ENCODE measurements at regions not wholly inside any gene's neighbourhood (a gene's known extent, or its start where the extent isn't known, plus 50 kb on each side); places are given as distances from the start of the nearest gene placed in this dataset.

DNA sequence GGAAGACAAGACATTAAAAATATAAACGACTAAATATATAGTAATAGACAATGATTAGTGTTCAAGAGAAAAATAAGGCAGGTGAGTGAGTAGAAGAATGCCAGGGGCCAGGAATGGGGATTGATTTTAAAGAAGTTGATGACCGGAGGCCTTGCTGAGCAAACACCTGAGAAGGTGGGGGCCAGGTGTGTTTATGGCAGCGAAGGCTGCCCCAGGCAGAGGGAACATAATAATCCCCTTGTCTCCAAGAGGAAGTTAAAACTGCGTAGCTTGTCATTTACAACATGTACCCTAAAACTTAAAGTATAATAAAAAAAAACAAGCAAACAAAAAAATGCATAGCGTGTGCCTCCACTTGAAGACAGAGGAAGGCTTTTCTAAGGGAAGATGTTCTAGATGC is 220.3 kb downstream of the URB2 start:
- H3K9me2 ChIP-seq, result no peaks in the 10 kb centered on the region
- TF ChIP-seq FOXJ3 (CRISPR knock-in tag; IDR thresholded peaks at IDR 0.05) (no peak), CHD2 (IDR thresholded peaks at IDR 0.05; ENCODE audit: low read length, partially characterized antibody) (no peak), JUND (IDR thresholded peaks at IDR 0.05) (no peak)
- TF ChIP-seq, protein P1, sequence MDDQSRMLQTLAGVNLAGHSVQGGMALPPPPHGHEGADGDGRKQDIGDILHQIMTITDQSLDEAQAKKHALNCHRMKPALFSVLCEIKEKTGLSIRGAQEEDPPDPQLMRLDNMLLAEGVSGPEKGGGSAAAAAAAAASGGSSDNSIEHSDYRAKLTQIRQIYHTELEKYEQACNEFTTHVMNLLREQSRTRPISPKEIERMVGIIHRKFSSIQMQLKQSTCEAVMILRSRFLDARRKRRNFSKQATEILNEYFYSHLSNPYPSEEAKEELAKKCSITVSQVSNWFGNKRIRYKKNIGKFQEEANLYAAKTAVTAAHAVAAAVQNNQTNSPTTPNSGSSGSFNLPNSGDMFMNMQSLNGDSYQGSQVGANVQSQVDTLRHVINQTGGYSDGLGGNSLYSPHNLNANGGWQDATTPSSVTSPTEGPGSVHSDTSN (IDR thresholded peaks at IDR 0.05), result no peak
- TF ChIP-seq, protein P2, sequence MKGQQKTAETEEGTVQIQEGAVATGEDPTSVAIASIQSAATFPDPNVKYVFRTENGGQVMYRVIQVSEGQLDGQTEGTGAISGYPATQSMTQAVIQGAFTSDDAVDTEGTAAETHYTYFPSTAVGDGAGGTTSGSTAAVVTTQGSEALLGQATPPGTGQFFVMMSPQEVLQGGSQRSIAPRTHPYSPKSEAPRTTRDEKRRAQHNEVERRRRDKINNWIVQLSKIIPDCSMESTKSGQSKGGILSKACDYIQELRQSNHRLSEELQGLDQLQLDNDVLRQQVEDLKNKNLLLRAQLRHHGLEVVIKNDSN (IDR thresholded peaks at IDR 0.05; ENCODE audit: borderline replicate concordance, low read depth), result no peak
- TF ChIP-seq, protein P3, sequence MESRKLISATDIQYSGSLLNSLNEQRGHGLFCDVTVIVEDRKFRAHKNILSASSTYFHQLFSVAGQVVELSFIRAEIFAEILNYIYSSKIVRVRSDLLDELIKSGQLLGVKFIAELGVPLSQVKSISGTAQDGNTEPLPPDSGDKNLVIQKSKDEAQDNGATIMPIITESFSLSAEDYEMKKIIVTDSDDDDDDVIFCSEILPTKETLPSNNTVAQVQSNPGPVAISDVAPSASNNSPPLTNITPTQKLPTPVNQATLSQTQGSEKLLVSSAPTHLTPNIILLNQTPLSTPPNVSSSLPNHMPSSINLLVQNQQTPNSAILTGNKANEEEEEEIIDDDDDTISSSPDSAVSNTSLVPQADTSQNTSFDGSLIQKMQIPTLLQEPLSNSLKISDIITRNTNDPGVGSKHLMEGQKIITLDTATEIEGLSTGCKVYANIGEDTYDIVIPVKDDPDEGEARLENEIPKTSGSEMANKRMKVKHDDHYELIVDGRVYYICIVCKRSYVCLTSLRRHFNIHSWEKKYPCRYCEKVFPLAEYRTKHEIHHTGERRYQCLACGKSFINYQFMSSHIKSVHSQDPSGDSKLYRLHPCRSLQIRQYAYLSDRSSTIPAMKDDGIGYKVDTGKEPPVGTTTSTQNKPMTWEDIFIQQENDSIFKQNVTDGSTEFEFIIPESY (IDR thresholded peaks at IDR 0.05; ENCODE audit: borderline replicate concordance, low read depth), result no peak
- H3K27me3 ChIP-seq (ENCODE audit: insufficient read depth), result no peaks in the 10 kb centered on the region
- H3F3A ChIP-seq (replicated peaks; ENCODE audit: insufficient read depth), result no peaks in the 10 kb centered on the region
- no peak overlapping the region for H2AFZ ChIP-seq (ENCODE audit: low read depth)
- no peak for DNase-seq
- H3K79me2 ChIP-seq (ENCODE audit: insufficient read depth), result no peaks in the 10 kb centered on the region
- H3K4me3 ChIP-seq (ENCODE audit: low read depth in 2 of 2, low read length in 1 of 2), result no peak overlapping the region
- CTCF ChIA-PET, result no interaction called here
- H3K4me1 ChIP-seq (ENCODE audit: control insufficient read depth in 1 of 2, insufficient read depth in 2 of 2, low read depth in 1 of 2, low read length in 1 of 2), result peaks cover 0 to 5% of the 10 kb centered on the region in 2 experiments; a peak in 1 of 4 replicates
- no peaks in the 10 kb centered on the region for H4K20me1 ChIP-seq (ENCODE audit: insufficient read depth)
- H3K9me3 ChIP-seq, result no peaks in the 10 kb centered on the region
- no peaks in the 10 kb centered on the region for H3K36me3 ChIP-seq (replicated peaks in 1 of 2; ENCODE audit: control insufficient read depth in 1 of 2, insufficient read depth in 2 of 2, low read length in 1 of 2)
- 49% methylated on average over 5 of the region's 5 CpGs for WGBS (ENCODE audit: low lambda C conversion rate)
- POLR2A ChIA-PET, result no interaction called here
- no peak overlapping the region for H3K27ac ChIP-seq (ENCODE audit: low read depth in 2 of 2, low read length in 1 of 2)
- H3K9ac ChIP-seq, result no peak overlapping the region
- no peak overlapping the region for H3K4me2 ChIP-seq

DNA sequence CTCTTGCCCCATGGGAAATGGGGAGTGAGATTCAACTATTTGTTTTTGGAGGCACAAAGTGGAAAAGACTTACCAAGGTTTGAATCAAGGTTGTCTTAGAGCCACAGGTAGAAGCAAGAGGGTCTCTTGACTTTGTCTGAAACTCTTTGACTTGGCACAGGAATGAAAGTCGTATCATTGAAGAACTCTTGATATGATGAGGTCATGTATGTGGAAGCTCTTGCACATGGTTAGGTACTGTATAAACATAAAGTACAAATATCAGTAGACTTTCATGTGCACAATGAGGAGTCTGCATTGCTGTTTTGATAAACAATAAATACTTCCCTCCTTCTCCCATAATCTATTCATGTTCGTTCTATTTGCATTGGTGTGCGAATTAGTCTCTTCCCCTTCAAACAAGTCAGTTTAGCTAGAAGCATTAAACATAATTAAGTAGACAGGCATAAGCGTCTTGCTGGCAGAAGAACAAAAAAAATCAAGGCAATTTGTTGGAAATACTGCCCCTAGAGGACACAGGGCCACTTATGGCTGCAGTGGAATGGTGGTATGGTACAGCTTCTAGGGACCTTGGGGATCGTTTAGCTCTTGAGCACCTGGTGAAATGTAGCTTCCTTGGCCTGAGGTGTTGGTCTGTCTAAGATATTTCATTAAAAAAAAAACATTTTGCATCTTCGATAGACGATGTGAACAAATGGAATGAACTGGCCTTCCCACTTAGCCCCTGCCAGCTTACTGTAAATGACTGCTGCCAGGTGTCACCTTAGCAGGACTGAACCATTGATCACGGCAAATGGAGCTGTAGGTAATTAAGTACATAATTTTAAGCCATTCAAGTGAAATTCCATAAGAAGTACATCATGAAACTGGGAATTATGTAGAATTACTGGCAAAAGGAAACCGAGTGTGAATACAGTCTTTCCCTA is 218.0 kb upstream of the GALNT2 start:
- DNase-seq, result peak; percentile 48
- Histone ChIP-seq H3K9me2 (no peaks in the 10 kb centered on the region), H3K27me3 (ENCODE audit: insufficient read depth) (no peaks in the 10 kb centered on the region), H3K36me3 (replicated peaks in 1 of 2; ENCODE audit: control insufficient read depth in 1 of 2, insufficient read depth in 2 of 2, low read length in 1 of 2) (no peaks in the 10 kb centered on the region), H3K27ac (ENCODE audit: low read depth in 2 of 2, low read length in 1 of 2) (no peak overlapping the region), H2AFZ (ENCODE audit: low read depth) (no peak overlapping the region), H3K4me2 (no peak overlapping the region), H3K9ac (no peak overlapping the region), H3K4me1 (ENCODE audit: control insufficient read depth in 1 of 2, insufficient read depth in 2 of 2, low read depth in 1 of 2, low read length in 1 of 2) (peaks cover 0 to 5% of the 10 kb centered on the region in 2 experiments; a peak in 1 of 4 replicates), H3F3A (replicated peaks; ENCODE audit: insufficient read depth) (no peaks in the 10 kb centered on the region), H4K20me1 (ENCODE audit: insufficient read depth) (no peaks in the 10 kb centered on the region), H3K4me3 (ENCODE audit: low read depth in 2 of 2, low read length in 1 of 2) (no peak overlapping the region), H3K9me3 (no peaks in the 10 kb centered on the region), H3K79me2 (ENCODE audit: insufficient read depth) (no peaks in the 10 kb centered on the region)
- WGBS (ENCODE audit: low lambda C conversion rate), result 29% methylated on average over 9 of the region's 9 CpGs
- ChIA-PET POLR2A (no interaction called here), CTCF (interaction anchor here (0.7 to 1.9 kb wide), 15 partner anchors 10 to 247 kb away, joined by 3 to 6 read pairs (median 3); no protein-coding TSS in a partner anchor)
- TF ChIP-seq, protein P4, sequence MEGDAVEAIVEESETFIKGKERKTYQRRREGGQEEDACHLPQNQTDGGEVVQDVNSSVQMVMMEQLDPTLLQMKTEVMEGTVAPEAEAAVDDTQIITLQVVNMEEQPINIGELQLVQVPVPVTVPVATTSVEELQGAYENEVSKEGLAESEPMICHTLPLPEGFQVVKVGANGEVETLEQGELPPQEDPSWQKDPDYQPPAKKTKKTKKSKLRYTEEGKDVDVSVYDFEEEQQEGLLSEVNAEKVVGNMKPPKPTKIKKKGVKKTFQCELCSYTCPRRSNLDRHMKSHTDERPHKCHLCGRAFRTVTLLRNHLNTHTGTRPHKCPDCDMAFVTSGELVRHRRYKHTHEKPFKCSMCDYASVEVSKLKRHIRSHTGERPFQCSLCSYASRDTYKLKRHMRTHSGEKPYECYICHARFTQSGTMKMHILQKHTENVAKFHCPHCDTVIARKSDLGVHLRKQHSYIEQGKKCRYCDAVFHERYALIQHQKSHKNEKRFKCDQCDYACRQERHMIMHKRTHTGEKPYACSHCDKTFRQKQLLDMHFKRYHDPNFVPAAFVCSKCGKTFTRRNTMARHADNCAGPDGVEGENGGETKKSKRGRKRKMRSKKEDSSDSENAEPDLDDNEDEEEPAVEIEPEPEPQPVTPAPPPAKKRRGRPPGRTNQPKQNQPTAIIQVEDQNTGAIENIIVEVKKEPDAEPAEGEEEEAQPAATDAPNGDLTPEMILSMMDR (IDR thresholded peaks at IDR 0.05), result peak; percentile 44
- TF ChIP-seq CHD2 (IDR thresholded peaks at IDR 0.05; ENCODE audit: low read length, partially characterized antibody), result no peak
- peak; percentile 53 for TF ChIP-seq RAD21 (IDR thresholded peaks at IDR 0.05; ENCODE audit: low read length)
- TF ChIP-seq SMC3 (IDR thresholded peaks at IDR 0.05; ENCODE audit: low read depth, low read length), result 0 out of 2 replicates have a peak, but pooled peaks have one; percentile 3

Measured in SK-N-SH (cell line).